SU-DHL-6 (cell line): ENCODE measurements at regions not wholly inside any gene's neighbourhood (a gene's known extent, or its start where the extent isn't known, plus 50 kb on each side); places are given as distances from the start of the nearest gene placed in this dataset.

Source experiments
- CTCF ChIP-seq: fragments of 200-600 bp; sonication (generic); IDR thresholded peaks from one replicate; pipeline ENCODE4 v1.5.1; 2017; ENCODE audit warnings: antibody characterized with exemption, mild to moderate bottlenecking, low read length, moderate library complexity; ENCODE audit not compliant: insufficient read depth, poor library complexity, severe bottlenecking
- EZH2phosphoT487 ChIP-seq: fragments of 200-600 bp; sonication (generic), shearing (Covaris generic); conservative IDR thresholded peaks from 2 replicates; pipeline ENCODE4 v1.6.1; 2018; ENCODE audit warnings: mild to moderate bottlenecking, antibody characterized with exemption, low read length, moderate library complexity, mixed read lengths

- TF ChIP-seq CTCF: no peak
- no peak for TF ChIP-seq EZH2phosphoT487
These were observed 99.9 kb downstream of the C12orf50 start for GRCh38 chr12:87929346-87929745.
